ENCODE measurements at regions not wholly inside any gene's neighbourhood (a gene's known extent, or its start where the extent isn't known, plus 50 kb on each side); places are given as distances from the start of the nearest gene placed in this dataset.

DNA sequence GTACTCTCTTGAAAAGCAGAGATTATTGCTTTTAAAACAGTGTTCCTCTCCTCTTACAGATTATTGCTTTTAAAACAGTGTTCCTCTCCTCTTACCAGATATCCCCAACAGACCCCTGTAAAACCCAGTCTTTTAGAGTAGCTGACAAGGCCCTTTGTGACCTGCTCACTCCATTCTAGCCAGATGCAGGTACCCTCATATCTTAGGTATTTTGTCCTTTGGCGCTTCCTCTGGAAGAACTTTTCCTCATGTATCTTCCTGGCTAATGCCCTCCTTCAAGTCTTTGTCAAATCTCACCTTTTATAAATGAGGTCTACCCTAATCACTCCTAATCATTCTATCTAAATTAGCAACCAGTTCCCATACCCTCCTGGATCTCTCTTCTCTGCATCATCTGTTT, 536.0 kb downstream of the BTBD3 start:
- no peak overlapping the region for H3K27ac ChIP-seq (ENCODE audit: low read depth in 1 of 2, low read length in 2 of 2)
- no peak for TF ChIP-seq CTCF (IDR thresholded peaks at IDR 0.05)
- WGBS (ENCODE audit: insufficient coverage), result 22% methylated on average over 1 of the region's 1 CpG
- no peak overlapping the region for H3K27ac Mint-ChIP-seq
- no peak for DNase-seq
- H3K36me3 Mint-ChIP-seq, result no peaks in the 10 kb centered on the region
- H2AFZ ChIP-seq (ENCODE audit: insufficient read depth, low read depth, low read length, poor library complexity, severe bottlenecking), result no peak overlapping the region
- no peaks in the 10 kb centered on the region for H3K36me3 ChIP-seq (replicated peaks in 1 of 2; ENCODE audit: control insufficient read depth in 1 of 2, insufficient read depth in 2 of 2, low read length in 2 of 2)
- no peak overlapping the region for H3K4me3 Mint-ChIP-seq
- H3K4me2 ChIP-seq (replicated peaks; ENCODE audit: extremely low read depth, low read length, poor library complexity, severe bottlenecking), result no peak overlapping the region
- H3K27me3 ChIP-seq (ENCODE audit: control insufficient read depth in 2 of 2, insufficient read depth in 2 of 2, low read length in 2 of 2), result no peaks in the 10 kb centered on the region
- H3K79me2 ChIP-seq (ENCODE audit: insufficient read depth, low read length), result no peaks in the 10 kb centered on the region
- H3K4me1 ChIP-seq (ENCODE audit: control insufficient read depth in 1 of 2, insufficient read depth in 2 of 2, low read length in 2 of 2), result no peaks in the 10 kb centered on the region
- H3K9ac ChIP-seq (ENCODE audit: insufficient read depth, low read length, poor library complexity, severe bottlenecking), result no peak overlapping the region
- H3K9me3 Mint-ChIP-seq, result peaks cover 11 to 24% (median 22%) of the 10 kb centered on the region in 7 donors
- H3K4me3 ChIP-seq (replicated peaks in 1 of 3; ENCODE audit: low read depth in 2 of 3, low read length in 3 of 3), result no peak overlapping the region
- H3K9me3 ChIP-seq (replicated peaks in 1 of 2; ENCODE audit: control insufficient read depth in 1 of 2, insufficient read depth in 1 of 2, low read length in 2 of 2), result peaks cover 16 to 25% of the 10 kb centered on the region in 2 donors
- intact Hi-C loops (cut with micrococcal nuclease), result no loop called here
- no peaks in the 10 kb centered on the region for H3K27me3 Mint-ChIP-seq (ENCODE audit: low read depth in 3 of 3)
- no peaks in the 10 kb centered on the region for H4K20me1 ChIP-seq (ENCODE audit: insufficient read depth, low read length)
- H3K4me1 Mint-ChIP-seq, result no peaks in the 10 kb centered on the region

DNA sequence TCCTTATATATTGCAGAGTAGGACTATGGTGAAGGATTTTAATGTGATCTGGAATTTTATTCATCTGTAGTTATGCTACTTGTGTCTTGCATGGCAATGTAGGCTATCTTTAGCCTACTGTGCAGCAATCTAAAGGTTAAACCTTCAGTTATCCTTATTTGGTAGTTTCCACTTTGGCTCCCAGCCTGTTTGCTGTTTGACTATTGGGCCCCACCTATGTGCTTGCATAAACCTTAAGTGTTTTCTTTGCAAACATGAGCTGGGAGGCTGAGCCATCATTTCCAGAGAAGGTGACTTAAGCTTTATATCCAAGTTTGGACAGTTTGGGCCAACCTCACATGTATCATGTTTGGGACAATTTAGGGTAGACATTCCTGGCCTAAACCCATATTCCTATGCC, 537.5 kb downstream of the BTBD3 start:
- Histone ChIP-seq H3K4me2 (replicated peaks; ENCODE audit: extremely low read depth, low read length, poor library complexity, severe bottlenecking) (no peak overlapping the region), H3K27me3 (ENCODE audit: control insufficient read depth in 2 of 2, insufficient read depth in 2 of 2, low read length in 2 of 2) (no peaks in the 10 kb centered on the region), H4K20me1 (ENCODE audit: insufficient read depth, low read length) (no peaks in the 10 kb centered on the region), H3K36me3 (replicated peaks in 1 of 2; ENCODE audit: control insufficient read depth in 1 of 2, insufficient read depth in 2 of 2, low read length in 2 of 2) (no peaks in the 10 kb centered on the region), H3K4me3 (replicated peaks in 1 of 3; ENCODE audit: low read depth in 2 of 3, low read length in 3 of 3) (no peak overlapping the region), H3K4me1 (ENCODE audit: control insufficient read depth in 1 of 2, insufficient read depth in 2 of 2, low read length in 2 of 2) (no peaks in the 10 kb centered on the region), H3K27ac (ENCODE audit: low read depth in 1 of 2, low read length in 2 of 2) (no peak overlapping the region), H3K9me3 (replicated peaks in 1 of 2; ENCODE audit: control insufficient read depth in 1 of 2, insufficient read depth in 1 of 2, low read length in 2 of 2) (peaks cover 9 to 14% of the 10 kb centered on the region in 2 donors), H2AFZ (ENCODE audit: insufficient read depth, low read depth, low read length, poor library complexity, severe bottlenecking) (no peak overlapping the region), H3K9ac (ENCODE audit: insufficient read depth, low read length, poor library complexity, severe bottlenecking) (no peak overlapping the region), H3K79me2 (ENCODE audit: insufficient read depth, low read length) (no peaks in the 10 kb centered on the region)
- Mint-ChIP-seq H3K27me3 (ENCODE audit: low read depth in 3 of 3) (no peaks in the 10 kb centered on the region), H3K27ac (no peak overlapping the region), H3K9me3 (peaks cover 7 to 16% (median 11%) of the 10 kb centered on the region in 7 donors), H3K36me3 (no peaks in the 10 kb centered on the region), H3K4me1 (no peaks in the 10 kb centered on the region), H3K4me3 (no peak overlapping the region)
- no peak for DNase-seq
- TF ChIP-seq CTCF (IDR thresholded peaks at IDR 0.05), result no peak
- intact Hi-C loops (cut with micrococcal nuclease), result no loop called here

All from CD14-positive monocyte (primary cell).